Liver (tissue), 3 donors: ENCODE measurements at regions not wholly inside any gene's neighbourhood (a gene's known extent, or its start where the extent isn't known, plus 50 kb on each side); places are given as distances from the start of the nearest gene placed in this dataset.

Experiments
- EGR1 ChIP-seq, 2 donors: IDR thresholded peaks; 2 replicates each; pipeline ENCODE4 v1.6.1; 2016 to 2018; ENCODE audit warnings: antibody characterized with exemption in 2 of 2, low read depth in 2 of 2
- GABPA ChIP-seq, 2 donors: IDR thresholded peaks in 1 of 2; conservative IDR thresholded peaks in 1 of 2; 2 replicates each; pipeline ENCODE4 v1.6.1; 2016; ENCODE audit warnings: antibody characterized with exemption in 2 of 2, mild to moderate bottlenecking in 1 of 2, moderate library complexity in 1 of 2
- TF ChIP-seq, protein P1 (sequence below): fragments of 150-350 bp; IDR thresholded peaks from 2 replicates; pipeline ENCODE4 v1.5.1; 2017; ENCODE audit warnings: improper control_type of control experiment, low read depth, low read length; ENCODE audit not compliant: missing input control
- TF ChIP-seq, protein P2 (sequence below): IDR thresholded peaks from 2 replicates; pipeline ENCODE4 v1.6.1; 2016; ENCODE audit warnings: antibody characterized with exemption, mild to moderate bottlenecking
- donor health status: healthy.
- donor health status: healthy.

- no peak for TF ChIP-seq GABPA (IDR thresholded peaks at IDR 0.05 in 1 of 2, conservative IDR thresholded peaks at IDR 0.05 in 1 of 2)
- TF ChIP-seq, protein P1, sequence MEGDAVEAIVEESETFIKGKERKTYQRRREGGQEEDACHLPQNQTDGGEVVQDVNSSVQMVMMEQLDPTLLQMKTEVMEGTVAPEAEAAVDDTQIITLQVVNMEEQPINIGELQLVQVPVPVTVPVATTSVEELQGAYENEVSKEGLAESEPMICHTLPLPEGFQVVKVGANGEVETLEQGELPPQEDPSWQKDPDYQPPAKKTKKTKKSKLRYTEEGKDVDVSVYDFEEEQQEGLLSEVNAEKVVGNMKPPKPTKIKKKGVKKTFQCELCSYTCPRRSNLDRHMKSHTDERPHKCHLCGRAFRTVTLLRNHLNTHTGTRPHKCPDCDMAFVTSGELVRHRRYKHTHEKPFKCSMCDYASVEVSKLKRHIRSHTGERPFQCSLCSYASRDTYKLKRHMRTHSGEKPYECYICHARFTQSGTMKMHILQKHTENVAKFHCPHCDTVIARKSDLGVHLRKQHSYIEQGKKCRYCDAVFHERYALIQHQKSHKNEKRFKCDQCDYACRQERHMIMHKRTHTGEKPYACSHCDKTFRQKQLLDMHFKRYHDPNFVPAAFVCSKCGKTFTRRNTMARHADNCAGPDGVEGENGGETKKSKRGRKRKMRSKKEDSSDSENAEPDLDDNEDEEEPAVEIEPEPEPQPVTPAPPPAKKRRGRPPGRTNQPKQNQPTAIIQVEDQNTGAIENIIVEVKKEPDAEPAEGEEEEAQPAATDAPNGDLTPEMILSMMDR, result no peak
- TF ChIP-seq, protein P2, sequence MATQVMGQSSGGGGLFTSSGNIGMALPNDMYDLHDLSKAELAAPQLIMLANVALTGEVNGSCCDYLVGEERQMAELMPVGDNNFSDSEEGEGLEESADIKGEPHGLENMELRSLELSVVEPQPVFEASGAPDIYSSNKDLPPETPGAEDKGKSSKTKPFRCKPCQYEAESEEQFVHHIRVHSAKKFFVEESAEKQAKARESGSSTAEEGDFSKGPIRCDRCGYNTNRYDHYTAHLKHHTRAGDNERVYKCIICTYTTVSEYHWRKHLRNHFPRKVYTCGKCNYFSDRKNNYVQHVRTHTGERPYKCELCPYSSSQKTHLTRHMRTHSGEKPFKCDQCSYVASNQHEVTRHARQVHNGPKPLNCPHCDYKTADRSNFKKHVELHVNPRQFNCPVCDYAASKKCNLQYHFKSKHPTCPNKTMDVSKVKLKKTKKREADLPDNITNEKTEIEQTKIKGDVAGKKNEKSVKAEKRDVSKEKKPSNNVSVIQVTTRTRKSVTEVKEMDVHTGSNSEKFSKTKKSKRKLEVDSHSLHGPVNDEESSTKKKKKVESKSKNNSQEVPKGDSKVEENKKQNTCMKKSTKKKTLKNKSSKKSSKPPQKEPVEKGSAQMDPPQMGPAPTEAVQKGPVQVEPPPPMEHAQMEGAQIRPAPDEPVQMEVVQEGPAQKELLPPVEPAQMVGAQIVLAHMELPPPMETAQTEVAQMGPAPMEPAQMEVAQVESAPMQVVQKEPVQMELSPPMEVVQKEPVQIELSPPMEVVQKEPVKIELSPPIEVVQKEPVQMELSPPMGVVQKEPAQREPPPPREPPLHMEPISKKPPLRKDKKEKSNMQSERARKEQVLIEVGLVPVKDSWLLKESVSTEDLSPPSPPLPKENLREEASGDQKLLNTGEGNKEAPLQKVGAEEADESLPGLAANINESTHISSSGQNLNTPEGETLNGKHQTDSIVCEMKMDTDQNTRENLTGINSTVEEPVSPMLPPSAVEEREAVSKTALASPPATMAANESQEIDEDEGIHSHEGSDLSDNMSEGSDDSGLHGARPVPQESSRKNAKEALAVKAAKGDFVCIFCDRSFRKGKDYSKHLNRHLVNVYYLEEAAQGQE, result no peak
- TF ChIP-seq EGR1 (IDR thresholded peaks at IDR 0.05; ENCODE audit: low read depth in 2 of 2), result no peak
Observed at GRCh38 chr16:5635331-5635730, 537.7 kb upstream of the EEF2KMT start.
